HepG2 (cell line): ENCODE measurements at regions not wholly inside any gene's neighbourhood (a gene's known extent, or its start where the extent isn't known, plus 50 kb on each side); places are given as distances from the start of the nearest gene placed in this dataset.

Experiments
- ATAC-seq: fragments of 200-7000 bp; cut with Tn5 transposase; 3 replicates; pipeline ENCODE4 v1.9.1; 2020; ENCODE audit warnings: mild to moderate bottlenecking, moderate library complexity
- BruUV-seq: library from RNA; stranded (reverse); fragments of 400-500 nt; replicated peaks from 2 replicates; lab custom pipeline; 2021; lab: Mats Ljungman, UMichigan
- CTCF ChIA-PET: fragments of 300-600 bp; formaldehyde crosslinking; extraction: SDS; loops from one replicate; lab custom pipeline; 2021; ENCODE audit warnings: low total read pairs, inconsistent platforms, low intra/inter-chr PET ratio; lab: Yijun Ruan, JAX
- POLR2A ChIA-PET: fragments of 350-600 bp; sonication (Branson Sonifier 250); formaldehyde crosslinking; loops from one replicate; lab custom pipeline; 2020; ENCODE audit warnings: antibody characterized with exemption, inconsistent platforms; lab: Yijun Ruan, JAX
- DNase-seq: peaks from one replicate; pipeline ENCODE4 v3.0.0-alpha.2; 2015; ENCODE audit warnings: low spot score
- FAIRE-seq: peaks from 3 replicates; lab custom pipeline; 2011; peaks lifted over from hg19 to GRCh38; lab: Jason Lieb, UNC
- H2AFZ ChIP-seq: one replicate; pipeline ENCODE4 v1.6.1; 2011; ENCODE audit warnings: low read length, inconsistent platforms
- H3K27ac ChIP-seq: fragments of 300-600 bp; 3 replicates; pipeline ENCODE4 v1.8.0; 2011; ENCODE audit warnings: mixed run types, mild to moderate bottlenecking, mixed read lengths, low read length, inconsistent platforms; ENCODE audit not compliant: insufficient read depth; ENCODE audit errors: extremely low read length
- H3K27me3 ChIP-seq, 2 experiments: fragments of 200-600 bp in 1 of 2; 2 replicates in 1 of 2; 3 replicates in 1 of 2; pipeline versions ENCODE4 v1.6.0 to v1.8.0; 2011; ENCODE audit warnings: low read length in 2 of 2, mild to moderate bottlenecking in 2 of 2, moderate library complexity in 2 of 2, inconsistent platforms in 1 of 2; ENCODE audit not compliant: insufficient read depth in 2 of 2, control insufficient read depth in 1 of 2
- H3K36me3 ChIP-seq, 2 experiments: fragments of 200-600 bp in 1 of 2; replicated peaks in 1 of 2; 2 replicates in 1 of 2; 3 replicates in 1 of 2; pipeline versions ENCODE4 v1.5.1 to v1.8.0; 2011; ENCODE audit warnings: low read length in 2 of 2, inconsistent platforms in 1 of 2; ENCODE audit not compliant: insufficient read depth in 2 of 2, control insufficient read depth in 1 of 2
- H3K4me1 ChIP-seq: 2 replicates; pipeline ENCODE4 v1.5.1; 2012; ENCODE audit warnings: low read length, inconsistent platforms; ENCODE audit not compliant: insufficient read depth
- H3K4me2 ChIP-seq: 2 replicates; pipeline ENCODE4 v1.6.0; 2011; ENCODE audit warnings: low read depth, low read length, inconsistent platforms
- H3K4me3 ChIP-seq, 3 experiments: fragments of 200-600 bp in 1 of 3; sonication (generic), shearing (Covaris generic) in 1 of 3; replicated peaks in 1 of 3; 2 replicates each; pipeline ENCODE4 v1.5.1; 2011 to 2016; ENCODE audit warnings: low read length in 3 of 3, inconsistent platforms in 2 of 3, low read depth in 2 of 3, mild to moderate bottlenecking in 2 of 3, control low read depth in 1 of 3, mixed read lengths in 1 of 3; ENCODE audit not compliant: insufficient read depth in 1 of 3
- H3K79me2 ChIP-seq: one replicate; pipeline ENCODE4 v1.6.1; 2011; ENCODE audit warnings: low read length, inconsistent platforms; ENCODE audit not compliant: insufficient read depth
- H3K9ac ChIP-seq: 2 replicates; pipeline ENCODE4 v1.6.0; 2011; ENCODE audit warnings: mild to moderate bottlenecking, low read depth, low read length, inconsistent platforms; ENCODE audit not compliant: insufficient read depth
- H3K9me3 ChIP-seq: 2 replicates; pipeline ENCODE4 v1.5.1; 2012; ENCODE audit warnings: mild to moderate bottlenecking, low read length
- H4K20me1 ChIP-seq: 2 replicates; pipeline ENCODE4 v1.6.0; 2011; ENCODE audit warnings: inconsistent platforms, mild to moderate bottlenecking, low read length, moderate library complexity; ENCODE audit not compliant: insufficient read depth
- AGO1 ChIP-seq: fragments of 200-400 bp; formaldehyde crosslinking; IDR thresholded peaks from 2 replicates; pipeline ENCODE4 v1.6.1; 2017; ENCODE audit warnings: mild to moderate bottlenecking, low read depth, low read length, moderate library complexity; ENCODE audit not compliant: poor library complexity, severe bottlenecking
- ARNTL ChIP-seq: sonication (generic); formaldehyde crosslinking; IDR thresholded peaks from 2 replicates; pipeline ENCODE4 v1.4.0; 2020; ENCODE audit warnings: mild to moderate bottlenecking, missing genetic modification reagents
- CENPX ChIP-seq: sonication (generic); formaldehyde crosslinking; IDR thresholded peaks from 2 replicates; pipeline ENCODE4 v1.9.0; 2021; ENCODE audit warnings: mild to moderate bottlenecking, missing genetic modification reagents, moderate library complexity
- MLLT10 ChIP-seq: sonication (generic); formaldehyde crosslinking; IDR thresholded peaks from 2 replicates; pipeline ENCODE4 v1.4.0; 2020; ENCODE audit warnings: missing genetic modification reagents
- MYNN ChIP-seq: sonication (generic); formaldehyde crosslinking; IDR thresholded peaks from 2 replicates; pipeline ENCODE4 v1.4.0; 2020; ENCODE audit warnings: mild to moderate bottlenecking, low read depth, missing genetic modification reagents
- THAP11 ChIP-seq: IDR thresholded peaks from 2 replicates; pipeline ENCODE4 v1.6.1; 2016; ENCODE audit warnings: missing biosample characterization, missing genetic modification reagents
- WIZ ChIP-seq: sonication (generic); formaldehyde crosslinking; IDR thresholded peaks from 2 replicates; pipeline ENCODE4 v1.5.1; 2020; ENCODE audit warnings: mild to moderate bottlenecking, missing genetic modification reagents
- ZBTB33 ChIP-seq: sonication (generic); formaldehyde crosslinking; IDR thresholded peaks from 2 replicates; pipeline ENCODE4 v1.4.0; 2020; ENCODE audit warnings: missing genetic modification reagents
- ZNF230 ChIP-seq: sonication (generic); formaldehyde crosslinking; IDR thresholded peaks from 2 replicates; pipeline ENCODE4 v1.4.0; 2020; ENCODE audit warnings: mild to moderate bottlenecking, missing genetic modification reagents
- ZNF367 ChIP-seq: sonication (generic); formaldehyde crosslinking; IDR thresholded peaks from 2 replicates; pipeline ENCODE4 v1.4.0; 2020; ENCODE audit warnings: missing genetic modification reagents, borderline replicate concordance
- ZNF562 ChIP-seq: sonication (generic); formaldehyde crosslinking; IDR thresholded peaks from 2 replicates; pipeline ENCODE4 v1.8.0; 2022; ENCODE audit warnings: missing genetic modification reagents, borderline replicate concordance
- ZNF782 ChIP-seq: sonication (generic); formaldehyde crosslinking; IDR thresholded peaks from 2 replicates; pipeline ENCODE4 v1.4.0; 2020; ENCODE audit warnings: missing genetic modification reagents, mild to moderate bottlenecking, borderline replicate concordance
- ZNF788 ChIP-seq: sonication (generic); formaldehyde crosslinking; IDR thresholded peaks from 2 replicates; pipeline ENCODE4 v1.5.0; 2020; ENCODE audit warnings: mild to moderate bottlenecking, missing genetic modification reagents, borderline replicate concordance
- WGBS: methylation state at CpG from one replicate; pipeline ENCODE4 v1.1.6; 2017; ENCODE audit warnings: low lambda C conversion rate; 5-methylcytosine and 5-hydroxymethylcytosine counted together
- in situ Hi-C: cut with HindIII; loops from 2 replicates; pipeline ENCODE4 v1.10.0; 2017; ENCODE audit warnings: low pct_unique_long_range_greater_than_20kb; ENCODE audit not compliant: extremely low pct_ligation_motif_present
- intact Hi-C: fragments of 100-400 bp; cut with micrococcal nuclease; formaldehyde crosslinking; loops from one replicate; pipeline ENCODE4 v1.10.0; 2022; ENCODE audit not compliant: unreplicated experiment

- peaks cover 29% of the 10 kb centered on the region for H3K9me3 ChIP-seq
- in situ Hi-C loops (no loop called here), intact Hi-C loops (no loop called here)
- ATAC-seq (no peak), DNase-seq (no peak), FAIRE-seq (no peak)
- no peaks in the 10 kb centered on the region for H4K20me1 ChIP-seq
- no TSS peak for BruUV-seq
- ChIA-PET POLR2A (no interaction called here), CTCF (no interaction called here)
- no peak overlapping the region for H3K4me2 ChIP-seq
- TF ChIP-seq ZBTB33 (CRISPR knock-in tag) (no peak), AGO1 (no peak), ZNF367 (CRISPR knock-in tag) (no peak), ZNF562 (no peak), THAP11 (CRISPR knock-in tag) (no peak), ZNF788 (CRISPR knock-in tag) (no peak), WIZ (CRISPR knock-in tag) (no peak), ZNF230 (no peak), CENPX (no peak), MYNN (CRISPR knock-in tag) (no peak), MLLT10 (CRISPR knock-in tag) (no peak), ARNTL (CRISPR knock-in tag) (no peak), ZNF782 (CRISPR knock-in tag) (no peak)
- no peaks in the 10 kb centered on the region for H3K4me1 ChIP-seq
- no peak overlapping the region for H3K27ac ChIP-seq
- no peaks in the 10 kb centered on the region for H3K79me2 ChIP-seq
- no peak overlapping the region for H2AFZ ChIP-seq
- H3K27me3 ChIP-seq: no peaks in the 10 kb centered on the region
- no peak overlapping the region for H3K4me3 ChIP-seq
- H3K9ac ChIP-seq: no peak overlapping the region
- WGBS: 0% methylated on average over 1 of the region's 1 CpG
- H3K36me3 ChIP-seq: no peaks in the 10 kb centered on the region
These were observed 465.1 kb downstream of the PDHA2 start for GRCh38 chr4:96305030-96305429.
